Colonic mucosa (tissue), 4 donors: ENCODE measurements at regions not wholly inside any gene's neighbourhood (a gene's known extent, or its start where the extent isn't known, plus 50 kb on each side); places are given as distances from the start of the nearest gene placed in this dataset.

Experiments used
- DNase-seq: peaks from one replicate; pipeline ENCODE4 v3.0.0-alpha.2; 2020
- H3K27ac ChIP-seq: fragments of 200-600 bp; one replicate; pipeline ENCODE4 v1.8.0; 2021
- H3K27me3 ChIP-seq: fragments of 200-600 bp; one replicate; pipeline ENCODE4 v1.8.0; 2021
- H3K36me3 ChIP-seq: fragments of 200-600 bp; one replicate; pipeline ENCODE4 v1.8.0; 2021
- H3K4me1 ChIP-seq: fragments of 200-600 bp; one replicate; pipeline ENCODE4 v1.8.0; 2021; ENCODE audit warnings: mild to moderate bottlenecking
- H3K4me3 ChIP-seq: fragments of 200-600 bp; one replicate; pipeline ENCODE4 v1.8.0; 2021
- H3K9ac ChIP-seq, 2 donors: one replicate each; pipeline ENCODE4 v1.7.0; 2013; ENCODE audit warnings: control low read depth in 2 of 2, low read depth in 2 of 2, low read length in 2 of 2
- H3K9me3 ChIP-seq: fragments of 200-600 bp; one replicate; pipeline ENCODE4 v1.8.0; 2021
- CTCF ChIP-seq: fragments of 200-600 bp; IDR thresholded peaks from one replicate; pipeline ENCODE4 v1.8.0; 2022; ENCODE audit warnings: antibody characterized with exemption, mild to moderate bottlenecking
- intact Hi-C: fragments of 100-400 bp; cut with DNase I; formaldehyde crosslinking; loops from one replicate; pipeline ENCODE4 v1.14.1; 2022
- donor health status: healthy.
- donor health status: DM: no; HTN: no; CAD: no.
- donor health status: DM: no; HTN: no; CAD: no.

GRCh38 chr12:25835385-25835784, 123.1 kb upstream of the RASSF8 start:
- no peak overlapping the region for H3K27ac ChIP-seq
- TF ChIP-seq CTCF: no peak
- no peak for DNase-seq
- no peak overlapping the region for H3K9ac ChIP-seq
- H3K4me3 ChIP-seq: no peak overlapping the region
- H3K9me3 ChIP-seq: no peaks in the 10 kb centered on the region
- no peaks in the 10 kb centered on the region for H3K4me1 ChIP-seq
- H3K36me3 ChIP-seq: no peaks in the 10 kb centered on the region
- intact Hi-C loops: no loop called here
- no peaks in the 10 kb centered on the region for H3K27me3 ChIP-seq

GRCh38 chr12:25838007-25838406, 120.5 kb upstream of the RASSF8 start:
- Histone ChIP-seq H3K4me1 (no peaks in the 10 kb centered on the region), H3K9me3 (no peaks in the 10 kb centered on the region), H3K36me3 (no peaks in the 10 kb centered on the region), H3K27ac (no peak overlapping the region), H3K9ac (no peak overlapping the region), H3K27me3 (no peaks in the 10 kb centered on the region), H3K4me3 (no peak overlapping the region)
- DNase-seq: no peak
- intact Hi-C loops: no loop called here
- TF ChIP-seq CTCF: no peak

- intact Hi-C loops: no loop called here
- H3K9me3 ChIP-seq: no peaks in the 10 kb centered on the region
- H3K27me3 ChIP-seq: no peaks in the 10 kb centered on the region
- H3K4me3 ChIP-seq: no peak overlapping the region
- H3K9ac ChIP-seq: no peak overlapping the region
- H3K4me1 ChIP-seq: no peaks in the 10 kb centered on the region
- no peaks in the 10 kb centered on the region for H3K36me3 ChIP-seq
- H3K27ac ChIP-seq: no peak overlapping the region
- TF ChIP-seq CTCF: no peak
- no peak for DNase-seq
Observed at GRCh38 chr12:25839470-25839869, 119.0 kb upstream of the RASSF8 start.

- Histone ChIP-seq H3K27ac (no peak overlapping the region), H3K4me3 (no peak overlapping the region), H3K9me3 (no peaks in the 10 kb centered on the region), H3K9ac (no peak overlapping the region), H3K27me3 (no peaks in the 10 kb centered on the region), H3K36me3 (no peaks in the 10 kb centered on the region), H3K4me1 (no peaks in the 10 kb centered on the region)
- no peak for DNase-seq
- no peak for TF ChIP-seq CTCF
- intact Hi-C loops: no loop called here
Observed at GRCh38 chr12:25840678-25841465, 117.6 kb upstream of the RASSF8 start.

GRCh38 chr12:25842254-25842653, 116.2 kb upstream of the RASSF8 start:
- H3K27me3 ChIP-seq: no peaks in the 10 kb centered on the region

More at GRCh38 chr12:25842254-25842653, 116.2 kb upstream of the RASSF8 start:
- Histone ChIP-seq H3K4me3 (no peak overlapping the region), H3K4me1 (no peaks in the 10 kb centered on the region), H3K27ac (no peak overlapping the region), H3K36me3 (no peaks in the 10 kb centered on the region), H3K9ac (no peak overlapping the region), H3K9me3 (no peaks in the 10 kb centered on the region)
- TF ChIP-seq CTCF: no peak
- no peak for DNase-seq
- intact Hi-C loops: no loop called here
